CD4-positive, alpha-beta T cell treated with Interferon gamma for 1 hour (primary cell): ENCODE measurements at regions not wholly inside any gene's neighbourhood (a gene's known extent, or its start where the extent isn't known, plus 50 kb on each side); places are given as distances from the start of the nearest gene placed in this dataset.

Experiments used
- DNase-seq: peaks from one replicate; pipeline ENCODE4 v3.0.0-alpha.2; 2020

- DNase-seq: no peak
Measured at GRCh38 chr17:6941989-6942388, 53.9 kb upstream of the ALOX12 start.

GRCh38 chr17:6943406-6943805, 52.4 kb upstream of the ALOX12 start:
- no peak for DNase-seq
